Thymus (tissue), 11 donors: ENCODE measurements at regions not wholly inside any gene's neighbourhood (a gene's known extent, or its start where the extent isn't known, plus 50 kb on each side); places are given as distances from the start of the nearest gene placed in this dataset.
"Not testable (repeated sequence)": the region's sequence is repeated elsewhere in the genome, so short reads cannot be mapped to it uniquely, and the experiment has no call there.

Experiments used
- DNase-seq, 9 donors: peaks; one replicate each; pipeline ENCODE4 v3.0.0-alpha.2; 2013; ENCODE audit warnings: low spot score in 9 of 9, low read depth in 6 of 9, missing footprints in 1 of 9
- H3K27ac ChIP-seq, 2 donors: one replicate each; pipeline ENCODE4 v1.5.1; 2013; ENCODE audit warnings: control low read depth in 1 of 2, low read depth in 1 of 2, low read length in 1 of 2, mild to moderate bottlenecking in 1 of 2, moderate library complexity in 1 of 2
- H3K27me3 ChIP-seq, 2 donors: one replicate each; pipeline ENCODE4 v1.5.1; 2013; ENCODE audit warnings: low read length in 1 of 2; ENCODE audit not compliant: control insufficient read depth in 2 of 2, insufficient read depth in 1 of 2
- H3K36me3 ChIP-seq, 2 donors: one replicate each; pipeline ENCODE4 v1.5.1; 2013; ENCODE audit warnings: low read length in 1 of 2, mild to moderate bottlenecking in 1 of 2, moderate library complexity in 1 of 2; ENCODE audit not compliant: control insufficient read depth in 2 of 2, insufficient read depth in 2 of 2
- H3K4me1 ChIP-seq, 2 donors: one replicate each; pipeline ENCODE4 v1.5.1; 2013; ENCODE audit warnings: low read length in 2 of 2; ENCODE audit not compliant: control insufficient read depth in 2 of 2, insufficient read depth in 2 of 2
- H3K4me3 ChIP-seq, 2 donors: one replicate each; pipeline ENCODE4 v1.5.1; 2013; ENCODE audit warnings: low read length in 2 of 2, control low read depth in 1 of 2, mild to moderate bottlenecking in 1 of 2
- H3K9me3 ChIP-seq, 2 donors: one replicate each; pipeline ENCODE4 v1.5.1; 2013; ENCODE audit warnings: low read length in 1 of 2, mild to moderate bottlenecking in 1 of 2; ENCODE audit not compliant: control insufficient read depth in 2 of 2, insufficient read depth in 1 of 2
- WGBS: extraction: QIAGEN DNeasy Blood & Tissue Kit; methylation state at CpG from one replicate; pipeline ENCODE4 v1.1.7; 2013; 5-methylcytosine and 5-hydroxymethylcytosine counted together
- donor health status: healthy.

GRCh38 chr2:95670167-95670566 is 78.4 kb downstream of the TRIM43 start:
- Histone ChIP-seq H3K4me1 (peaks cover 22 to 62% of the 10 kb centered on the region in 2 donors), H3K27me3 (no peaks in the 10 kb centered on the region), H3K36me3 (no peaks in the 10 kb centered on the region), H3K9me3 (no peaks in the 10 kb centered on the region), H3K27ac (peak overlapping the region in 1 of 2 donors; percentile 88), H3K4me3 (no peak overlapping the region)
- WGBS: 93% methylated on average over 2 of the region's 2 CpGs
- no peak for DNase-seq

- peak overlapping the region in 1 of 2 donors; percentile 88 for H3K27ac ChIP-seq
- H3K27me3 ChIP-seq: no peaks in the 10 kb centered on the region
- no peak overlapping the region for H3K4me3 ChIP-seq
Measured at GRCh38 chr2:95670686-95671085, 78.9 kb downstream of the TRIM43 start.

DNA sequence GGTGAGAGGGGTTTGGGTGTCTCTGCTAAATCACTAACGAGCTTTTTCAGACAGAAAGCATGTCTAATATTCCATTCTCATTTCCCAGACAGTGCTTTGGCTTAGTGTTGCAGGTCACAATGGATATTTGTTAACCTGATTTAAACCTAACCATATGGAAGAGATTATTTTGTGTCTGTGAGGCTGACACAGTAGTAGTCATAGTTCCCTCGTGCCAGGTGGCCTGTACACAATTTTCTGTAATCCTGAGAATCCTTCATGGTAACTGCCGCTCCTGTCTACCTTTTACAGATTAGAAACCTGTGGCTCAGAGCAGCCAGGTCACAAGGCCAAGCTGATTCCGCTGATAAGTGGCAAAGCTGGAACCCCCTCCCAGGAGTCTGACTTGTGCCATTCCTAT is 79.4 kb downstream of the TRIM43 start:
- H3K4me1 ChIP-seq: peaks cover 22 to 60% of the 10 kb centered on the region in 2 donors
- not testable (repeated sequence) for H3K27me3 ChIP-seq, H3K27ac ChIP-seq, H3K4me3 ChIP-seq, H3K9me3 ChIP-seq, H3K36me3 ChIP-seq, DNase-seq
- WGBS: 97% methylated on average over 4 of the region's 4 CpGs

More at GRCh38 chr2:95670686-95671085, 78.9 kb downstream of the TRIM43 start:
- WGBS: 81% methylated on average over 2 of the region's 2 CpGs
- no peaks in the 10 kb centered on the region for H3K36me3 ChIP-seq
- H3K4me1 ChIP-seq: peaks cover 22 to 62% of the 10 kb centered on the region in 2 donors
- no peak for DNase-seq
- no peaks in the 10 kb centered on the region for H3K9me3 ChIP-seq

GRCh38 chr2:95671992-95672391 is 80.2 kb downstream of the TRIM43 start:
- 93% methylated on average over 1 of the region's 1 CpG for WGBS
- H3K27ac ChIP-seq, H3K36me3 ChIP-seq, H3K4me3 ChIP-seq, DNase-seq, H3K27me3 ChIP-seq, H3K9me3 ChIP-seq: not testable (repeated sequence)
- H3K4me1 ChIP-seq: peaks cover 22 to 54% of the 10 kb centered on the region in 2 donors

GRCh38 chr2:95672500-95672899 is 80.7 kb downstream of the TRIM43 start:
- not testable (repeated sequence) for H3K4me3 ChIP-seq, H3K27me3 ChIP-seq, H3K9me3 ChIP-seq, DNase-seq, H3K27ac ChIP-seq, H3K36me3 ChIP-seq
- peaks cover 22 to 48% of the 10 kb centered on the region in 2 donors for H3K4me1 ChIP-seq
- WGBS: 23% methylated on average over 1 of the region's 1 CpG

- 93% methylated on average over 5 of the region's 5 CpGs for WGBS
- no peak overlapping the region for H3K4me3 ChIP-seq
- H3K4me1 ChIP-seq: peaks cover 16 to 33% of the 10 kb centered on the region in 2 donors
- H3K36me3 ChIP-seq: no peaks in the 10 kb centered on the region
- no peak overlapping the region for H3K27ac ChIP-seq
- no peaks in the 10 kb centered on the region for H3K9me3 ChIP-seq
- no peak for DNase-seq
- H3K27me3 ChIP-seq: no peaks in the 10 kb centered on the region
Measured at GRCh38 chr2:95674186-95674585, 82.4 kb downstream of the TRIM43 start.

DNA sequence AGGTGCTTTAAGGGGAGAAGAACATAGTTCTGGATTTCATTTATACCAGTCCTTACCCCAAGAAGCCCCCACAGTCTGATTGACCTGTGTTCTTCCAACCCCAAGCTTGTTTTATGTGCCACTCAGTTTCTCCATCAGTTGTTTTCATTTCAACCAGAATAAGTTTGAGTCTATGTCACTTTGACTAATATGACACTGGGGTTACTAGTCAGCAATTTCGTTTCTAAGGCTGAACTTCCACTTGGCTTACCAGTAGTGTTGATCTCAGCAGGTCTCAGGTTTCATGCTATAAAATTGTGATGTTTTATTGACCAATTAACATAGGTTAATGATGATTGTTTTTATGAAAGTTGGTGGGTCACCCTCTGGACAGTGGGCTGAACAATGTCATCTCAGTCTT is 84.8 kb downstream of the TRIM43 start:
- H3K27ac ChIP-seq, H3K27me3 ChIP-seq, H3K9me3 ChIP-seq, H3K4me1 ChIP-seq, H3K4me3 ChIP-seq, DNase-seq, H3K36me3 ChIP-seq: not testable (repeated sequence)
- 86% methylated on average over 1 of the region's 1 CpG for WGBS

DNA sequence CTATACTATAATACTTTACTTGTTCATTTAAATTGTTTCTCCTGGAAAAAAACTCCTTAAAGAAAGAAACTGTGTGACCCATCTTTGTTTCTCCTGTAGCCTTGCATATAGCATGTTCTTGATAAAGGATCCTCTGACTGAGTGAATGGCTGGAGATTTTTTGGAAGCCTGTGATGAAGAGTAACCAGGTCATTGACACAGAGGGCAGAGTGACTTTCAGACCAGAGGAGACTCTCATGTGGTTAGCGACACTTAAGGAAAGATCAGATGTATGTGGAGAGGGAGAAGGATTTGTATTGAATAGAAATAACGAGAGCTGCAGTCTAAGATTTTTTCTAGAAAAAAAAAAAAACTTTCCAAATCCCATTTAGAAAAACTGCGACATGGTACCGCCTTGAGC is 85.5 kb downstream of the TRIM43 start:
- H3K27ac ChIP-seq: no peak overlapping the region
- no peaks in the 10 kb centered on the region for H3K27me3 ChIP-seq
- H3K9me3 ChIP-seq: no peaks in the 10 kb centered on the region
- H3K4me1 ChIP-seq: peaks cover 0 to 13% of the 10 kb centered on the region in 2 donors
- H3K4me3 ChIP-seq: no peak overlapping the region
- WGBS: 98% methylated on average over 4 of the region's 4 CpGs
- DNase-seq: no peak
- no peaks in the 10 kb centered on the region for H3K36me3 ChIP-seq

GRCh38 chr2:95677833-95678232 is 86.0 kb downstream of the TRIM43 start:
- H3K36me3 ChIP-seq: not testable (repeated sequence)

DNA sequence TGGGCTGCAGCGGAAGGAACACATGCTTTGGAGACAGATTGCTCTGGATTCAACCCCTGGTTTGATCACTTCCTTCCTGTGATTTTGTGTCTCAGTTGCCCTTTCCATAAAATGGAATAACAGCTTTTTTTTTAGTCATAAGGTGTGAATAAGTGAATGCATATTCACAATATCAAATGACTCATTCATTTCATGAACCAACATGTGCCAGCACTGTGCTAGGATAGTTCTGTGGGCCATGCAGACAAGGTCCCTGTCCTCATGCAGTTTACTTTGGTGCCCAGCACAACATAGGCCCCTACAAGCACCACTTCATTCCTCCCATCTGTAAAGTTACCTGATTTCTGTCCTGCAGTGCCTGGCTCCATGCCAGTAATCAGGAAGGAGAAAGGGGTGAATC is 89.4 kb downstream of the TRIM43 start:
- not testable (repeated sequence) for H3K27me3 ChIP-seq, H3K4me3 ChIP-seq, DNase-seq, H3K27ac ChIP-seq, H3K36me3 ChIP-seq, H3K9me3 ChIP-seq
- H3K4me1 ChIP-seq: peaks cover 0 to 17% of the 10 kb centered on the region in 2 donors
- 100% methylated on average over 1 of the region's 1 CpG for WGBS

More at GRCh38 chr2:95677833-95678232, 86.0 kb downstream of the TRIM43 start:
- H3K4me3 ChIP-seq, H3K27me3 ChIP-seq, DNase-seq, H3K27ac ChIP-seq, H3K9me3 ChIP-seq: not testable (repeated sequence)
- H3K4me1 ChIP-seq: peaks cover 0 to 12% of the 10 kb centered on the region in 2 donors
- WGBS: 86% methylated on average over 3 of the region's 3 CpGs
